Dendritic cell treated with granulocyte-macrophage colony-stimulating factor and Interleukin-4, amounts not matched to agents 40 ng/mL and 50 ng/mL, for 4 days (primary cell): ENCODE measurements at regions not wholly inside any gene's neighbourhood (a gene's known extent, or its start where the extent isn't known, plus 50 kb on each side); places are given as distances from the start of the nearest gene placed in this dataset.

Experiments used
- H3K27ac Mint-ChIP-seq: one replicate; pipeline ENCODE4 v1.8.0; 2022; ENCODE audit warnings: mild to moderate bottlenecking, mixed read lengths
- H3K27me3 Mint-ChIP-seq: one replicate; pipeline ENCODE4 v1.8.0; 2022; ENCODE audit warnings: mild to moderate bottlenecking, mixed read lengths
- H3K36me3 Mint-ChIP-seq: one replicate; pipeline ENCODE4 v1.8.0; 2022; ENCODE audit warnings: low read depth, mixed read lengths
- H3K4me1 Mint-ChIP-seq: one replicate; pipeline ENCODE4 v1.8.0; 2022; ENCODE audit warnings: low read depth, mixed read lengths
- H3K4me3 Mint-ChIP-seq: one replicate; pipeline ENCODE4 v1.8.0; 2022; ENCODE audit warnings: mild to moderate bottlenecking, moderate library complexity, mixed read lengths
- H3K9me3 Mint-ChIP-seq: one replicate; pipeline ENCODE4 v1.8.0; 2022; ENCODE audit warnings: mixed read lengths
- intact Hi-C: fragments of 100-400 bp; cut with micrococcal nuclease; formaldehyde crosslinking; loops from one replicate; pipeline ENCODE4 v1.15.0; 2022

- Mint-ChIP-seq H3K4me1 (no peaks in the 10 kb centered on the region), H3K4me3 (no peak overlapping the region), H3K9me3 (peaks cover 12% of the 10 kb centered on the region), H3K27me3 (peaks cover 3% of the 10 kb centered on the region), H3K36me3 (no peaks in the 10 kb centered on the region), H3K27ac (no peak overlapping the region)
- intact Hi-C loops: no loop called here
Observed at GRCh38 chr20:60658681-60659080, 593.4 kb upstream of the CDH4 start.

GRCh38 chr20:60659240-60659639 is 592.8 kb upstream of the CDH4 start:
- no peak overlapping the region for H3K27ac Mint-ChIP-seq
- H3K36me3 Mint-ChIP-seq: no peaks in the 10 kb centered on the region
- no peaks in the 10 kb centered on the region for H3K4me1 Mint-ChIP-seq
- peaks cover 3% of the 10 kb centered on the region for H3K27me3 Mint-ChIP-seq
- no peak overlapping the region for H3K4me3 Mint-ChIP-seq
- intact Hi-C loops: no loop called here
- H3K9me3 Mint-ChIP-seq: peaks cover 12% of the 10 kb centered on the region

GRCh38 chr20:60662307-60662706 is 589.8 kb upstream of the CDH4 start:
- Mint-ChIP-seq H3K4me1 (no peaks in the 10 kb centered on the region), H3K27me3 (peaks cover 3% of the 10 kb centered on the region), H3K27ac (no peak overlapping the region), H3K4me3 (no peak overlapping the region), H3K36me3 (no peaks in the 10 kb centered on the region), H3K9me3 (no peaks in the 10 kb centered on the region)
- intact Hi-C loops: no loop called here

GRCh38 chr20:60664106-60664505 is 588.0 kb upstream of the CDH4 start:
- no peaks in the 10 kb centered on the region for H3K27me3 Mint-ChIP-seq
- intact Hi-C loops: no loop called here
- H3K9me3 Mint-ChIP-seq: no peaks in the 10 kb centered on the region
- no peaks in the 10 kb centered on the region for H3K36me3 Mint-ChIP-seq
- no peak overlapping the region for H3K27ac Mint-ChIP-seq
- no peak overlapping the region for H3K4me3 Mint-ChIP-seq
- no peaks in the 10 kb centered on the region for H3K4me1 Mint-ChIP-seq

- Mint-ChIP-seq H3K27ac (no peak overlapping the region), H3K4me3 (no peak overlapping the region), H3K36me3 (no peaks in the 10 kb centered on the region), H3K9me3 (no peaks in the 10 kb centered on the region), H3K27me3 (no peaks in the 10 kb centered on the region), H3K4me1 (no peaks in the 10 kb centered on the region)
- intact Hi-C loops: no loop called here
Observed at GRCh38 chr20:60667641-60668040, 584.4 kb upstream of the CDH4 start.

- no peak overlapping the region for H3K4me3 Mint-ChIP-seq
- H3K36me3 Mint-ChIP-seq: no peaks in the 10 kb centered on the region
- intact Hi-C loops: no loop called here
- no peaks in the 10 kb centered on the region for H3K27me3 Mint-ChIP-seq
- H3K9me3 Mint-ChIP-seq: no peaks in the 10 kb centered on the region
- H3K27ac Mint-ChIP-seq: no peak overlapping the region
- H3K4me1 Mint-ChIP-seq: no peaks in the 10 kb centered on the region
Observed at GRCh38 chr20:60669211-60669610, 582.9 kb upstream of the CDH4 start.

- Mint-ChIP-seq H3K4me3 (no peak overlapping the region), H3K36me3 (no peaks in the 10 kb centered on the region), H3K27ac (no peak overlapping the region), H3K9me3 (no peaks in the 10 kb centered on the region), H3K4me1 (no peaks in the 10 kb centered on the region), H3K27me3 (no peaks in the 10 kb centered on the region)
- intact Hi-C loops: no loop called here
Observed at GRCh38 chr20:60676011-60676410, 576.0 kb upstream of the CDH4 start.

GRCh38 chr20:60677819-60678218 is 574.2 kb upstream of the CDH4 start:
- H3K4me3 Mint-ChIP-seq: no peak overlapping the region
- intact Hi-C loops: no loop called here
- H3K4me1 Mint-ChIP-seq: no peaks in the 10 kb centered on the region
- no peaks in the 10 kb centered on the region for H3K9me3 Mint-ChIP-seq
- no peaks in the 10 kb centered on the region for H3K27me3 Mint-ChIP-seq
- no peak overlapping the region for H3K27ac Mint-ChIP-seq
- no peaks in the 10 kb centered on the region for H3K36me3 Mint-ChIP-seq

- no peaks in the 10 kb centered on the region for H3K4me1 Mint-ChIP-seq
- no peaks in the 10 kb centered on the region for H3K9me3 Mint-ChIP-seq
- H3K27me3 Mint-ChIP-seq: peaks cover 2% of the 10 kb centered on the region
- no peak overlapping the region for H3K4me3 Mint-ChIP-seq
- H3K36me3 Mint-ChIP-seq: no peaks in the 10 kb centered on the region
- intact Hi-C loops: no loop called here
- no peak overlapping the region for H3K27ac Mint-ChIP-seq
Observed at GRCh38 chr20:60680554-60680953, 571.5 kb upstream of the CDH4 start.

- peaks cover 4% of the 10 kb centered on the region for H3K27me3 Mint-ChIP-seq
- H3K9me3 Mint-ChIP-seq: no peaks in the 10 kb centered on the region
- intact Hi-C loops: no loop called here
- no peak overlapping the region for H3K27ac Mint-ChIP-seq
- H3K4me3 Mint-ChIP-seq: no peak overlapping the region
- H3K4me1 Mint-ChIP-seq: no peaks in the 10 kb centered on the region
- H3K36me3 Mint-ChIP-seq: no peaks in the 10 kb centered on the region
Observed at GRCh38 chr20:60687213-60687612, 564.8 kb upstream of the CDH4 start.

GRCh38 chr20:60690771-60691170 is 561.3 kb upstream of the CDH4 start:
- Mint-ChIP-seq H3K27me3 (peaks cover 7% of the 10 kb centered on the region), H3K27ac (no peak overlapping the region), H3K4me3 (no peak overlapping the region), H3K36me3 (no peaks in the 10 kb centered on the region), H3K4me1 (no peaks in the 10 kb centered on the region), H3K9me3 (no peaks in the 10 kb centered on the region)
- intact Hi-C loops: no loop called here

- no peaks in the 10 kb centered on the region for H3K36me3 Mint-ChIP-seq
- H3K4me3 Mint-ChIP-seq: no peak overlapping the region
- intact Hi-C loops: no loop called here
- no peak overlapping the region for H3K27ac Mint-ChIP-seq
- H3K9me3 Mint-ChIP-seq: no peaks in the 10 kb centered on the region
- H3K27me3 Mint-ChIP-seq: peaks cover 7% of the 10 kb centered on the region
- no peaks in the 10 kb centered on the region for H3K4me1 Mint-ChIP-seq
Observed at GRCh38 chr20:60691966-60692615, 560.0 kb upstream of the CDH4 start.

GRCh38 chr20:60693496-60694133 is 558.4 kb upstream of the CDH4 start:
- Mint-ChIP-seq H3K27me3 (peaks cover 7% of the 10 kb centered on the region), H3K4me3 (no peak overlapping the region), H3K27ac (no peak overlapping the region), H3K36me3 (no peaks in the 10 kb centered on the region), H3K9me3 (no peaks in the 10 kb centered on the region), H3K4me1 (no peaks in the 10 kb centered on the region)
- intact Hi-C loops: no loop called here

GRCh38 chr20:60694763-60695162 is 557.3 kb upstream of the CDH4 start:
- H3K27ac Mint-ChIP-seq: no peak overlapping the region
- no peaks in the 10 kb centered on the region for H3K9me3 Mint-ChIP-seq
- no peaks in the 10 kb centered on the region for H3K36me3 Mint-ChIP-seq
- no peaks in the 10 kb centered on the region for H3K4me1 Mint-ChIP-seq
- H3K27me3 Mint-ChIP-seq: peaks cover 7% of the 10 kb centered on the region
- intact Hi-C loops: no loop called here
- no peak overlapping the region for H3K4me3 Mint-ChIP-seq
